GM12878 (cell line): ENCODE measurements at regions not wholly inside any gene's neighbourhood (a gene's known extent, or its start where the extent isn't known, plus 50 kb on each side); places are given as distances from the start of the nearest gene placed in this dataset.

ENCODE experiments used
- BMI1 ChIP-seq: fragments of 450-650 bp; IDR thresholded peaks from 2 replicates; pipeline ENCODE4 v1.6.1; 2016; ENCODE audit warnings: mild to moderate bottlenecking, moderate library complexity, borderline replicate concordance
- EED ChIP-seq: sonication (generic); IDR thresholded peaks from 2 replicates; pipeline ENCODE4 v1.6.1; 2016; ENCODE audit warnings: antibody characterized with exemption, low read depth
- FOXK2 ChIP-seq: fragments of 450-650 bp; IDR thresholded peaks from 2 replicates; pipeline ENCODE4 v1.6.1; 2017; ENCODE audit warnings: mild to moderate bottlenecking, moderate library complexity
- GABPA ChIP-seq: IDR thresholded peaks from 2 replicates; pipeline ENCODE4 v1.6.1; 2014; ENCODE audit warnings: antibody characterized with exemption, low read depth, mild to moderate bottlenecking, inconsistent platforms
- HCFC1 ChIP-seq: fragments of 150-350 bp; IDR thresholded peaks from 2 replicates; pipeline ENCODE4 v1.6.1; 2014; ENCODE audit warnings: low read length
- KAT2A ChIP-seq: conservative IDR thresholded peaks from 2 replicates; pipeline ENCODE4 v1.6.1; 2011; ENCODE audit warnings: low read depth, low read length; ENCODE audit not compliant: control insufficient read depth
- KDM1A ChIP-seq: fragments of 200-600 bp; sonication (generic); IDR thresholded peaks from 2 replicates; pipeline ENCODE4 v1.6.1; 2016; ENCODE audit warnings: borderline replicate concordance
- MAX ChIP-seq: IDR thresholded peaks from 2 replicates; pipeline ENCODE4 v1.6.1; 2012; ENCODE audit warnings: low read depth, low read length, improper control_type of control experiment
- MTA3 ChIP-seq: IDR thresholded peaks from 2 replicates; pipeline ENCODE4 v1.6.1; 2012; ENCODE audit warnings: low read length, inconsistent platforms, borderline replicate concordance
- MYB ChIP-seq: fragments of 150-350 bp; IDR thresholded peaks from 2 replicates; pipeline ENCODE4 v1.6.1; 2014; ENCODE audit warnings: mild to moderate bottlenecking, low read depth, low read length, borderline replicate concordance
- NFYB ChIP-seq: IDR thresholded peaks from 2 replicates; pipeline ENCODE4 v1.6.1; 2011; ENCODE audit warnings: low read depth, mild to moderate bottlenecking, low read length, improper control_type of control experiment, moderate library complexity; ENCODE audit not compliant: insufficient read depth
- NR2C1 ChIP-seq: fragments of 450-650 bp; IDR thresholded peaks from 2 replicates; pipeline ENCODE4 v1.6.1; 2017; ENCODE audit warnings: antibody characterized with exemption, mild to moderate bottlenecking, moderate library complexity
- PKNOX1 ChIP-seq: fragments of 450-650 bp; IDR thresholded peaks from 2 replicates; pipeline ENCODE4 v1.6.1; 2016; ENCODE audit warnings: mild to moderate bottlenecking
- RAD51 ChIP-seq: fragments of 450-650 bp; IDR thresholded peaks from 2 replicates; pipeline ENCODE4 v1.6.1; 2016; ENCODE audit warnings: moderate library complexity, mild to moderate bottlenecking, inconsistent platforms
- RB1 ChIP-seq: fragments of 450-650 bp; formaldehyde crosslinking; IDR thresholded peaks from 2 replicates; pipeline ENCODE4 v1.6.1; 2017; ENCODE audit warnings: mild to moderate bottlenecking, borderline replicate concordance
- RCOR1 ChIP-seq: conservative IDR thresholded peaks from 2 replicates; pipeline ENCODE4 v1.6.1; 2012; ENCODE audit warnings: low read depth, low read length, improper control_type of control experiment
- RELB ChIP-seq: fragments of 450-650 bp; IDR thresholded peaks from 2 replicates; pipeline ENCODE4 v1.6.1; 2017; ENCODE audit warnings: low read depth, mild to moderate bottlenecking, moderate library complexity
- RFX5 ChIP-seq: IDR thresholded peaks from 2 replicates; pipeline ENCODE4 v1.6.1; 2011; ENCODE audit warnings: low read depth, low read length, improper control_type of control experiment
- SPI1 ChIP-seq: IDR thresholded peaks from 2 replicates; pipeline ENCODE4 v1.6.1; 2011; ENCODE audit warnings: low read depth, mild to moderate bottlenecking, low read length, moderate library complexity, borderline replicate concordance; ENCODE audit not compliant: insufficient read depth
- SRF ChIP-seq, 2 experiments: IDR thresholded peaks; 2 replicates each; pipeline ENCODE4 v1.6.1; 2011; ENCODE audit warnings: low read depth in 2 of 2, low read length in 2 of 2, mild to moderate bottlenecking in 1 of 2, moderate library complexity in 1 of 2
- TAF1 ChIP-seq: IDR thresholded peaks from 2 replicates; pipeline ENCODE4 v1.6.1; 2011; ENCODE audit warnings: mild to moderate bottlenecking, low read depth, low read length, borderline replicate concordance
- TARDBP ChIP-seq: IDR thresholded peaks from 2 replicates; pipeline ENCODE4 v1.6.1; 2016; ENCODE audit warnings: borderline replicate concordance
- TCF12 ChIP-seq: IDR thresholded peaks from 2 replicates; pipeline ENCODE4 v1.6.1; 2011; ENCODE audit warnings: low read depth, mild to moderate bottlenecking, low read length
- ZBTB4 ChIP-seq: fragments of 450-650 bp; formaldehyde crosslinking; IDR thresholded peaks from 2 replicates; pipeline ENCODE4 v1.4.0; 2022; ENCODE audit warnings: mild to moderate bottlenecking, moderate library complexity

GRCh38 chr5:89353837-89354551 is 471.0 kb upstream of the MEF2C start (continued):
- TF ChIP-seq FOXK2 (no peak), RFX5 (no peak), MYB (no peak), NR2C1 (no peak), NFYB (no peak), SRF (IDR thresholded peaks at IDR 0.05; ENCODE audit: low read depth in 2 of 2, low read length in 2 of 2) (no peak), TCF12 (no peak), SPI1 (no peak; the same call in 1 of the 2 replicates), MAX (no peak), RB1 (no peak), TARDBP (no peak), KDM1A (no peak), RCOR1 (no peak), MTA3 (no peak), RAD51 (no peak), BMI1 (no peak; the same call in 1 of the 2 replicates), HCFC1 (no peak), ZBTB4 (CRISPR knock-in tag) (no peak), EED (peak; percentile 78; the same call in 1 of the 2 replicates), RELB (0 out of 2 replicates have a peak, but pooled peaks have one; percentile 31), GABPA (no peak), PKNOX1 (no peak), KAT2A (no peak), TAF1 (no peak)
